HCT116 (cell line): ENCODE measurements at regions not wholly inside any gene's neighbourhood (a gene's known extent, or its start where the extent isn't known, plus 50 kb on each side); places are given as distances from the start of the nearest gene placed in this dataset.

ENCODE experiments used
- ATAC-seq: fragments of 200-7000 bp; cut with Tn5 transposase; 2 replicates; pipeline ENCODE4 v1.9.1; 2020; ENCODE audit warnings: mild to moderate bottlenecking, moderate library complexity
- BruUV-seq: library from RNA; stranded (reverse); fragments of 400-500 nt; replicated peaks from 2 replicates; lab custom pipeline; 2021; lab: Mats Ljungman, UMichigan
- CTCF ChIA-PET: fragments of 300-600 bp; sonication (Branson Sonifier 250); formaldehyde crosslinking; loops from one replicate; lab custom pipeline; 2021; ENCODE audit warnings: antibody characterized with exemption; lab: Charles Lee
- POLR2A ChIA-PET: fragments of 300-600, 350-600 bp; sonication (Branson Sonifier 250); formaldehyde crosslinking; loops from one replicate; lab custom pipeline; 2021; ENCODE audit warnings: antibody characterized with exemption; lab: Charles Lee
- RAD21 ChIA-PET, 2 experiments: fragments of 300-600 bp; sonication (Branson Sonifier 250); formaldehyde crosslinking; loops; one replicate each; lab custom pipeline; 2023; ENCODE audit warnings: low total read pairs in 2 of 2; ENCODE audit not compliant: uncharacterized antibody in 2 of 2, unreplicated experiment in 2 of 2, low non-redundant PET in 1 of 2; lab: Charles Lee
- DNase-seq: peaks from one replicate; pipeline ENCODE4 v3.0.0-alpha.2; 2010; ENCODE audit warnings: low read depth, low spot score
- H2AFZ ChIP-seq: fragments of 200-600 bp; shearing (Covaris generic), sonication (generic); 2 replicates; pipeline ENCODE4 v1.6.1; 2017; ENCODE audit warnings: low read depth, mixed run types, mixed read lengths, antibody characterized with exemption, low read length; ENCODE audit not compliant: poor library complexity, severe bottlenecking
- H3K27ac ChIP-seq: 2 replicates; pipeline ENCODE4 v1.5.1; 2012; ENCODE audit warnings: low read depth, low read length
- H3K27me3 ChIP-seq: fragments of 200-600 bp; sonication (generic); 2 replicates; pipeline ENCODE4 v1.6.1; 2016; ENCODE audit warnings: mixed run types, low read length, mixed read lengths; ENCODE audit not compliant: insufficient read depth
- H3K36me3 ChIP-seq, 2 experiments: fragments of 200-500 bp in 1 of 2; fragments of 200-600 bp in 1 of 2; sonication (Bioruptor generic) in 1 of 2; sonication (generic) in 1 of 2; 2 replicates each; pipeline versions ENCODE4 v1.5.1 to v1.6.1; 2014 to 2016; ENCODE audit warnings: low read length in 2 of 2, inconsistent platforms in 1 of 2, mixed read lengths in 1 of 2, mixed run types in 1 of 2; ENCODE audit not compliant: insufficient read depth in 2 of 2, control insufficient read depth in 1 of 2
- H3K4me1 ChIP-seq, 2 experiments: fragments of 200-600 bp in 1 of 2; sonication (generic) in 1 of 2; 2 replicates each; pipeline versions ENCODE4 v1.5.1 to v1.6.1; 2012 to 2017; ENCODE audit warnings: low read length in 2 of 2, inconsistent platforms in 1 of 2, mild to moderate bottlenecking in 1 of 2, mixed read lengths in 1 of 2, mixed run types in 1 of 2, moderate library complexity in 1 of 2; ENCODE audit not compliant: insufficient read depth in 2 of 2, control insufficient read depth in 1 of 2
- H3K4me2 ChIP-seq: fragments of 200-600 bp; sonication (generic); 2 replicates; pipeline ENCODE4 v1.6.1; 2017; ENCODE audit warnings: mixed run types, low read length, mixed read lengths
- H3K4me3 ChIP-seq, 2 experiments: fragments of 200-600 bp in 1 of 2; sonication (generic) in 1 of 2; replicated peaks in 1 of 2; 2 replicates each; pipeline ENCODE4 v1.5.1; 2011 to 2016; ENCODE audit warnings: low read length in 2 of 2, control low read depth in 1 of 2, low read depth in 1 of 2, mild to moderate bottlenecking in 1 of 2, mixed read lengths in 1 of 2, mixed run types in 1 of 2
- H3K79me2 ChIP-seq: fragments of 200-600 bp; sonication (generic); 2 replicates; pipeline ENCODE4 v1.6.1; 2017; ENCODE audit warnings: mild to moderate bottlenecking, mixed run types, low read length, moderate library complexity, mixed read lengths; ENCODE audit not compliant: insufficient read depth
- H3K9ac ChIP-seq: fragments of 200-600 bp; sonication (generic); 2 replicates; pipeline ENCODE4 v1.6.1; 2016; ENCODE audit warnings: low read length, mixed read lengths
- H3K9me2 ChIP-seq: fragments of 200-600 bp; sonication (generic), shearing (Covaris generic); 2 replicates; pipeline ENCODE4 v1.6.1; 2017; ENCODE audit warnings: mixed run types, mild to moderate bottlenecking, moderate library complexity; ENCODE audit not compliant: insufficient read depth
- H3K9me3 ChIP-seq, 2 experiments: fragments of 200-500 bp in 1 of 2; fragments of 200-600 bp in 1 of 2; sonication (Bioruptor generic) in 1 of 2; sonication (generic) in 1 of 2; 2 replicates each; pipeline ENCODE4 v1.6.1; 2014 to 2017; ENCODE audit warnings: low read length in 2 of 2, mixed read lengths in 2 of 2, inconsistent platforms in 1 of 2, low read depth in 1 of 2, mild to moderate bottlenecking in 1 of 2, mixed run types in 1 of 2, moderate library complexity in 1 of 2; ENCODE audit not compliant: control insufficient read depth in 1 of 2, insufficient read depth in 1 of 2
- H4K20me1 ChIP-seq: fragments of 200-600 bp; sonication (generic), shearing (Covaris generic); 2 replicates; pipeline ENCODE4 v1.6.1; 2017; ENCODE audit warnings: mixed run types, mild to moderate bottlenecking, moderate library complexity; ENCODE audit not compliant: insufficient read depth
- CEBPB ChIP-seq: IDR thresholded peaks from 2 replicates; pipeline ENCODE4 v1.6.1; 2012; ENCODE audit warnings: low read depth
- EZH2 ChIP-seq: fragments of 200-600 bp; sonication (generic); IDR thresholded peaks from 2 replicates; pipeline ENCODE4 v1.6.1; 2017; ENCODE audit warnings: antibody characterized with exemption, mixed run types
- EZH2phosphoT487 ChIP-seq: fragments of 200-600 bp; IDR thresholded peaks from 2 replicates; pipeline ENCODE4 v1.6.1; 2018; ENCODE audit warnings: antibody characterized with exemption, borderline replicate concordance
- FOSL1 ChIP-seq: IDR thresholded peaks from 2 replicates; pipeline ENCODE4 v1.6.1; 2012; ENCODE audit warnings: low read depth
- JUND ChIP-seq: IDR thresholded peaks from 2 replicates; pipeline ENCODE4 v1.6.1; 2012
- POLR2A ChIP-seq: IDR thresholded peaks from 2 replicates; pipeline ENCODE4 v1.7.0; 2011; ENCODE audit warnings: borderline replicate concordance; ENCODE audit not compliant: insufficient read depth, insufficient read length; ENCODE audit errors: extremely low read depth
- POLR2AphosphoS5 ChIP-seq: IDR thresholded peaks from 2 replicates; pipeline ENCODE4 v1.6.1; 2011; ENCODE audit warnings: mild to moderate bottlenecking, low read depth, low read length, moderate library complexity
- RAD21 ChIP-seq: IDR thresholded peaks from 2 replicates; pipeline ENCODE4 v1.6.1; 2012; ENCODE audit warnings: low read depth, mild to moderate bottlenecking
- SP1 ChIP-seq: IDR thresholded peaks from 2 replicates; pipeline ENCODE4 v1.6.1; 2012; ENCODE audit warnings: low read depth
- SRF ChIP-seq: IDR thresholded peaks from 2 replicates; pipeline ENCODE4 v1.6.1; 2012; ENCODE audit warnings: low read depth
- TCF7L2 ChIP-seq: IDR thresholded peaks from 2 replicates; pipeline ENCODE4 v1.7.0; 2011; ENCODE audit warnings: borderline replicate concordance, inconsistent platforms; ENCODE audit not compliant: insufficient read depth, insufficient read length; ENCODE audit errors: extremely low read depth
- YY1 ChIP-seq: IDR thresholded peaks from 2 replicates; pipeline ENCODE4 v1.6.1; 2011; ENCODE audit warnings: low read length, low read depth, moderate library complexity, mild to moderate bottlenecking; ENCODE audit not compliant: insufficient replicate concordance; ENCODE audit errors: extremely low read depth
- ZFX ChIP-seq: fragments of 450-650 bp; IDR thresholded peaks from 2 replicates; pipeline ENCODE4 v1.6.1; 2017
- ZNF274 ChIP-seq: fragments of 200-500 bp; sonication (Bioruptor generic); IDR thresholded peaks from 2 replicates; pipeline ENCODE4 v1.6.1; 2014; ENCODE audit warnings: mild to moderate bottlenecking, low read depth, low read length, inconsistent platforms
- intact Hi-C: fragments of 100-400 bp; cut with micrococcal nuclease; formaldehyde crosslinking; loops from 2 replicates; pipeline ENCODE4 v1.10.0; 2022
- TF ChIP-seq, protein P1 (sequence below): IDR thresholded peaks from 2 replicates; pipeline ENCODE4 v1.6.1; 2012; ENCODE audit warnings: low read depth
- TF ChIP-seq, protein P2 (sequence below): IDR thresholded peaks from 2 replicates; pipeline ENCODE4 v1.6.1; 2011; ENCODE audit warnings: mild to moderate bottlenecking, low read length, moderate library complexity; ENCODE audit not compliant: insufficient replicate concordance; ENCODE audit errors: extremely low read depth
- TF ChIP-seq, protein P3 (sequence below), 3 experiments: fragments of 200-600 bp in 1 of 3; sonication (generic) in 1 of 3; IDR thresholded peaks in 2 of 3; conservative IDR thresholded peaks in 1 of 3; 2 replicates each; pipeline ENCODE4 v1.5.1; 2012 to 2017; ENCODE audit warnings: low read depth in 2 of 3, low read length in 2 of 3, antibody characterized with exemption in 1 of 3, borderline replicate concordance in 1 of 3, control low read depth in 1 of 3, mild to moderate bottlenecking in 1 of 3, mixed read lengths in 1 of 3, mixed run types in 1 of 3, moderate library complexity in 1 of 3; ENCODE audit not compliant: insufficient read depth in 1 of 3

DNA sequence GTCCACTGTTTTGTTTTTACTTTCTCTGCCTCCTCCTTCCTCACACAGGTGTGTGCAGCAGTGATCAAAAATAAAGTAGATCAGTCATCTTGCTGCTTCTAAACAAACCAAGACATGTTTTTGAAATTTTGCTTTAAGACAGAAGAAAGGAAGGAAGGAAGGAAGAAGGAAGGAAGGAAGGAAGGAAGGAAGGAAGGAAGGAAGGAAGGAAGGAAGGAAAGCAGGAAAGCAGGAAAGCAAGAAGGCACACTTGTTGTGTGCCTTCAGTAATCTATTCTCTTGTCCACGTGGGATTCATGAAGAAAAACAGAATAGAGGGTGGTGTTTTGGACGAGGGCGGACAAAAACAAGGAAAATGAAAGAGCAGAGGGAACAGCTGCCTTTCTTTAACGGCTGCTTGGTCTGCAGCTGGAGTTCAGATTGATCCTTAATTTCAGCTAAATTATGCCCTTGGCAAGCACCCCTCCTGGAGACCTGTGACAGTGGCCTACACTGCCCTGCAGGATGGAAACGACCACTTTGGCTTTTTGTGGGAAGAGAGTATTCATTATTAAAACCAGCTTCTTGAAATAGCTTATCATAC is 188.5 kb upstream of the IRX3 start:
- ChIA-PET RAD21 (no interaction called here), POLR2A (interaction anchor here (0.6 kb wide), 1 partner anchor 26 kb away, joined by 4 read pairs; no protein-coding TSS in a partner anchor), CTCF (no interaction called here)
- BruUV-seq = no TSS peak
- H3K4me3 ChIP-seq = no peak overlapping the region
- no peaks in the 10 kb centered on the region for H3K9me2 ChIP-seq
- peaks cover 30% of the 10 kb centered on the region for H3K27me3 ChIP-seq
- no peaks in the 10 kb centered on the region for H3K4me1 ChIP-seq
- intact Hi-C loops = no loop called here
- H2AFZ ChIP-seq = no peak overlapping the region
- DNase-seq (no peak), ATAC-seq (no peak)
- no peaks in the 10 kb centered on the region for H3K9me3 ChIP-seq
- no peak for TF ChIP-seq SP1
- TF ChIP-seq, protein P1, sequence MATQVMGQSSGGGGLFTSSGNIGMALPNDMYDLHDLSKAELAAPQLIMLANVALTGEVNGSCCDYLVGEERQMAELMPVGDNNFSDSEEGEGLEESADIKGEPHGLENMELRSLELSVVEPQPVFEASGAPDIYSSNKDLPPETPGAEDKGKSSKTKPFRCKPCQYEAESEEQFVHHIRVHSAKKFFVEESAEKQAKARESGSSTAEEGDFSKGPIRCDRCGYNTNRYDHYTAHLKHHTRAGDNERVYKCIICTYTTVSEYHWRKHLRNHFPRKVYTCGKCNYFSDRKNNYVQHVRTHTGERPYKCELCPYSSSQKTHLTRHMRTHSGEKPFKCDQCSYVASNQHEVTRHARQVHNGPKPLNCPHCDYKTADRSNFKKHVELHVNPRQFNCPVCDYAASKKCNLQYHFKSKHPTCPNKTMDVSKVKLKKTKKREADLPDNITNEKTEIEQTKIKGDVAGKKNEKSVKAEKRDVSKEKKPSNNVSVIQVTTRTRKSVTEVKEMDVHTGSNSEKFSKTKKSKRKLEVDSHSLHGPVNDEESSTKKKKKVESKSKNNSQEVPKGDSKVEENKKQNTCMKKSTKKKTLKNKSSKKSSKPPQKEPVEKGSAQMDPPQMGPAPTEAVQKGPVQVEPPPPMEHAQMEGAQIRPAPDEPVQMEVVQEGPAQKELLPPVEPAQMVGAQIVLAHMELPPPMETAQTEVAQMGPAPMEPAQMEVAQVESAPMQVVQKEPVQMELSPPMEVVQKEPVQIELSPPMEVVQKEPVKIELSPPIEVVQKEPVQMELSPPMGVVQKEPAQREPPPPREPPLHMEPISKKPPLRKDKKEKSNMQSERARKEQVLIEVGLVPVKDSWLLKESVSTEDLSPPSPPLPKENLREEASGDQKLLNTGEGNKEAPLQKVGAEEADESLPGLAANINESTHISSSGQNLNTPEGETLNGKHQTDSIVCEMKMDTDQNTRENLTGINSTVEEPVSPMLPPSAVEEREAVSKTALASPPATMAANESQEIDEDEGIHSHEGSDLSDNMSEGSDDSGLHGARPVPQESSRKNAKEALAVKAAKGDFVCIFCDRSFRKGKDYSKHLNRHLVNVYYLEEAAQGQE = no peak
- no peak for TF ChIP-seq POLR2A
- no peak for TF ChIP-seq ZFX
- no peak for TF ChIP-seq POLR2AphosphoS5
- TF ChIP-seq TCF7L2 = no peak
- no peak for TF ChIP-seq YY1
- TF ChIP-seq CEBPB = no peak
- TF ChIP-seq, protein P2, sequence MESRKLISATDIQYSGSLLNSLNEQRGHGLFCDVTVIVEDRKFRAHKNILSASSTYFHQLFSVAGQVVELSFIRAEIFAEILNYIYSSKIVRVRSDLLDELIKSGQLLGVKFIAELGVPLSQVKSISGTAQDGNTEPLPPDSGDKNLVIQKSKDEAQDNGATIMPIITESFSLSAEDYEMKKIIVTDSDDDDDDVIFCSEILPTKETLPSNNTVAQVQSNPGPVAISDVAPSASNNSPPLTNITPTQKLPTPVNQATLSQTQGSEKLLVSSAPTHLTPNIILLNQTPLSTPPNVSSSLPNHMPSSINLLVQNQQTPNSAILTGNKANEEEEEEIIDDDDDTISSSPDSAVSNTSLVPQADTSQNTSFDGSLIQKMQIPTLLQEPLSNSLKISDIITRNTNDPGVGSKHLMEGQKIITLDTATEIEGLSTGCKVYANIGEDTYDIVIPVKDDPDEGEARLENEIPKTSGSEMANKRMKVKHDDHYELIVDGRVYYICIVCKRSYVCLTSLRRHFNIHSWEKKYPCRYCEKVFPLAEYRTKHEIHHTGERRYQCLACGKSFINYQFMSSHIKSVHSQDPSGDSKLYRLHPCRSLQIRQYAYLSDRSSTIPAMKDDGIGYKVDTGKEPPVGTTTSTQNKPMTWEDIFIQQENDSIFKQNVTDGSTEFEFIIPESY = no peak
- TF ChIP-seq RAD21 = no peak
- TF ChIP-seq EZH2phosphoT487 = no peak
- TF ChIP-seq ZNF274 = no peak
- TF ChIP-seq SRF = no peak
- no peak for TF ChIP-seq EZH2
- TF ChIP-seq FOSL1 = no peak
- TF ChIP-seq, protein P3, sequence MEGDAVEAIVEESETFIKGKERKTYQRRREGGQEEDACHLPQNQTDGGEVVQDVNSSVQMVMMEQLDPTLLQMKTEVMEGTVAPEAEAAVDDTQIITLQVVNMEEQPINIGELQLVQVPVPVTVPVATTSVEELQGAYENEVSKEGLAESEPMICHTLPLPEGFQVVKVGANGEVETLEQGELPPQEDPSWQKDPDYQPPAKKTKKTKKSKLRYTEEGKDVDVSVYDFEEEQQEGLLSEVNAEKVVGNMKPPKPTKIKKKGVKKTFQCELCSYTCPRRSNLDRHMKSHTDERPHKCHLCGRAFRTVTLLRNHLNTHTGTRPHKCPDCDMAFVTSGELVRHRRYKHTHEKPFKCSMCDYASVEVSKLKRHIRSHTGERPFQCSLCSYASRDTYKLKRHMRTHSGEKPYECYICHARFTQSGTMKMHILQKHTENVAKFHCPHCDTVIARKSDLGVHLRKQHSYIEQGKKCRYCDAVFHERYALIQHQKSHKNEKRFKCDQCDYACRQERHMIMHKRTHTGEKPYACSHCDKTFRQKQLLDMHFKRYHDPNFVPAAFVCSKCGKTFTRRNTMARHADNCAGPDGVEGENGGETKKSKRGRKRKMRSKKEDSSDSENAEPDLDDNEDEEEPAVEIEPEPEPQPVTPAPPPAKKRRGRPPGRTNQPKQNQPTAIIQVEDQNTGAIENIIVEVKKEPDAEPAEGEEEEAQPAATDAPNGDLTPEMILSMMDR (IDR thresholded peaks at IDR 0.05 in 2 of 3, conservative IDR thresholded peaks at IDR 0.05 in 1 of 3; ENCODE audit: borderline replicate concordance in 1 of 3, insufficient read depth in 1 of 3, low read depth in 2 of 3, low read length in 2 of 3) = no peak
- TF ChIP-seq JUND = no peak
- no peak overlapping the region for H3K27ac ChIP-seq
- no peaks in the 10 kb centered on the region for H3K36me3 ChIP-seq
- H3K79me2 ChIP-seq = no peaks in the 10 kb centered on the region
- no peak overlapping the region for H3K9ac ChIP-seq
- H3K4me2 ChIP-seq = no peak overlapping the region
- no peaks in the 10 kb centered on the region for H4K20me1 ChIP-seq
